Gastrocnemius medialis (tissue), 4 donors: ENCODE measurements at regions not wholly inside any gene's neighbourhood (a gene's known extent, or its start where the extent isn't known, plus 50 kb on each side); places are given as distances from the start of the nearest gene placed in this dataset.

Experiments used
- CTCF ChIP-seq, 5 experiments: fragments of 450-650 bp in 3 of 5; fragments of 200-600 bp in 2 of 5; sonication (generic) in 2 of 5; IDR thresholded peaks in 4 of 5; conservative IDR thresholded peaks in 1 of 5; 1 replicate in 4 of 5; 2 replicates in 1 of 5; pipeline ENCODE4 v1.5.1; 2016 to 2019; ENCODE audit warnings: antibody characterized with exemption in 5 of 5, mild to moderate bottlenecking in 3 of 5, moderate library complexity in 3 of 5
- POLR2A ChIP-seq, 2 donors: fragments of 450-650 bp; IDR thresholded peaks; one replicate each; pipeline ENCODE4 v1.6.1; 2017; ENCODE audit warnings: antibody characterized with exemption in 2 of 2, mild to moderate bottlenecking in 2 of 2, moderate library complexity in 2 of 2

- TF ChIP-seq CTCF (IDR thresholded peaks at IDR 0.05 in 4 of 5, conservative IDR thresholded peaks at IDR 0.05 in 1 of 5) (no peak), POLR2A (IDR thresholded peaks at IDR 0.05) (no peak)
Observed at GRCh38 chrX:17931855-17932254, 70.8 kb upstream of the RAI2 start.
